B cell (primary cell): ENCODE measurements at regions not wholly inside any gene's neighbourhood (a gene's known extent, or its start where the extent isn't known, plus 50 kb on each side); places are given as distances from the start of the nearest gene placed in this dataset.

Experiments used
- ATAC-seq: fragments of 200-7000 bp; cut with Tn5 transposase; one replicate; pipeline ENCODE4 v1.10.0; 2021; ENCODE audit warnings: low read depth, mild to moderate bottlenecking, moderate number of reproducible peaks, moderate library complexity
- CTCF ChIA-PET: fragments of 350-600 bp; sonication (Branson Sonifier 250); formaldehyde crosslinking; loops from one replicate; lab custom pipeline; 2021; ENCODE audit warnings: antibody characterized with exemption, inconsistent platforms; lab: Charles Lee
- POLR2A ChIA-PET: fragments of 350-600 bp; sonication (Branson Sonifier 250); formaldehyde crosslinking; loops from one replicate; lab custom pipeline; 2021; ENCODE audit warnings: antibody characterized with exemption; lab: Charles Lee
- DNase-seq: peaks from one replicate; pipeline ENCODE4 v3.0.0; 2013
- H2AFZ ChIP-seq: 2 replicates; pipeline ENCODE4 v1.6.1; 2012; ENCODE audit warnings: mild to moderate bottlenecking, low read depth, low read length; ENCODE audit not compliant: insufficient read depth, poor library complexity, severe bottlenecking
- H3K27ac ChIP-seq, 2 donors: 1 replicate in 1 of 2; 2 replicates in 1 of 2; pipeline ENCODE4 v1.5.1; 2012 to 2013; ENCODE audit warnings: low read length in 2 of 2, mild to moderate bottlenecking in 2 of 2, moderate library complexity in 1 of 2
- H3K27me3 ChIP-seq, 4 experiments: fragments of 200-600 bp in 1 of 4; sonication (generic) in 1 of 4; replicated peaks in 1 of 4; 1 replicate in 2 of 4; 2 replicates in 2 of 4; pipeline versions ENCODE4 v1.6.1 to v1.7.0; 2013 to 2016; ENCODE audit warnings: low read length in 3 of 4, mild to moderate bottlenecking in 2 of 4, mixed read lengths in 1 of 4, moderate library complexity in 1 of 4; ENCODE audit not compliant: insufficient read depth in 4 of 4, control insufficient read depth in 3 of 4; ENCODE audit errors: control extremely low read depth in 1 of 4
- H3K36me3 ChIP-seq, 2 experiments: replicated peaks in 1 of 2; 1 replicate in 1 of 2; 2 replicates in 1 of 2; pipeline versions ENCODE4 v1.6.1 to v1.7.1; 2013; ENCODE audit warnings: low read length in 1 of 2; ENCODE audit not compliant: insufficient read depth in 2 of 2, control insufficient read depth in 1 of 2; ENCODE audit errors: control extremely low read depth in 1 of 2, extremely low read depth in 1 of 2
- H3K4me1 ChIP-seq, 2 donors: fragments of 200-600 bp in 1 of 2; sonication (generic) in 1 of 2; 1 replicate in 1 of 2; 2 replicates in 1 of 2; pipeline versions ENCODE4 v1.5.1 to v1.6.1; 2013 to 2017; ENCODE audit warnings: low read length in 2 of 2; ENCODE audit not compliant: control insufficient read depth in 2 of 2, insufficient read depth in 2 of 2
- H3K4me2 ChIP-seq: replicated peaks from 2 replicates; pipeline ENCODE3; 2012; ENCODE audit warnings: mild to moderate bottlenecking, low read depth, low read length; ENCODE audit not compliant: poor library complexity, severe bottlenecking
- H3K4me3 ChIP-seq, 5 experiments: fragments of 200-600 bp in 1 of 5; sonication (generic) in 1 of 5; 1 replicate in 3 of 5; 2 replicates in 2 of 5; pipeline versions ENCODE4 v1.5.1 to v1.7.0; 2011 to 2016; ENCODE audit warnings: low read length in 4 of 5, mild to moderate bottlenecking in 4 of 5, low read depth in 2 of 5, control low read depth in 1 of 5, moderate library complexity in 1 of 5; ENCODE audit not compliant: insufficient read depth in 1 of 5; ENCODE audit errors: control extremely low read depth in 1 of 5, extremely low read depth in 1 of 5
- H3K79me2 ChIP-seq: fragments of 200-600 bp; sonication (generic); one replicate; pipeline ENCODE4 v1.6.0; 2016; ENCODE audit warnings: low read length; ENCODE audit not compliant: control insufficient read depth, insufficient read depth
- H3K9ac ChIP-seq: fragments of 200-600 bp; sonication (generic); 2 replicates; pipeline ENCODE4 v1.6.1; 2017; ENCODE audit warnings: mild to moderate bottlenecking, low read length, moderate library complexity
- H3K9me3 ChIP-seq, 3 donors: one replicate each; pipeline versions ENCODE4 v1.6.1 to v1.7.1; 2013; ENCODE audit warnings: low read length in 2 of 3; ENCODE audit not compliant: control insufficient read depth in 2 of 3, insufficient read depth in 1 of 3; ENCODE audit errors: control extremely low read depth in 1 of 3
- H4K20me1 ChIP-seq: 2 replicates; pipeline ENCODE4 v1.6.0; 2012; ENCODE audit warnings: mild to moderate bottlenecking, low read length; ENCODE audit not compliant: insufficient read depth, control insufficient read depth, poor library complexity, severe bottlenecking
- H3K27ac Mint-ChIP-seq: one replicate; pipeline ENCODE4 v1.8.0; 2021; ENCODE audit warnings: mixed read lengths
- H3K27me3 Mint-ChIP-seq: one replicate; pipeline ENCODE4 v1.8.0; 2021; ENCODE audit warnings: mixed read lengths
- H3K4me1 Mint-ChIP-seq: one replicate; pipeline ENCODE4 v1.8.0; 2021; ENCODE audit warnings: mixed read lengths
- H3K4me3 Mint-ChIP-seq: one replicate; pipeline ENCODE4 v1.8.0; 2021; ENCODE audit warnings: mixed read lengths
- H3K9me3 Mint-ChIP-seq: one replicate; pipeline ENCODE4 v1.8.0; 2022; ENCODE audit warnings: mixed read lengths; ENCODE audit not compliant: insufficient read depth
- EZH2 ChIP-seq: IDR thresholded peaks from 2 replicates; pipeline ENCODE4 v1.6.1; 2012; ENCODE audit warnings: borderline replicate concordance, low read depth, mild to moderate bottlenecking, moderate library complexity, low read length; ENCODE audit not compliant: insufficient read depth, poor library complexity, severe bottlenecking
- WGBS: methylation state at CpG from one replicate; pipeline ENCODE4 v1.1.5; 2013; ENCODE audit warnings: missing lambda C conversion rate; ENCODE audit not compliant: insufficient coverage; 5-methylcytosine and 5-hydroxymethylcytosine counted together
- intact Hi-C: fragments of 100-400 bp; cut with micrococcal nuclease; formaldehyde crosslinking; loops from one replicate; pipeline ENCODE4 v1.10.0; 2022
- TF ChIP-seq, protein P1 (sequence below): fragments of 200-600 bp; IDR thresholded peaks from one replicate; pipeline ENCODE4 v1.8.0; 2022; ENCODE audit warnings: antibody characterized with exemption, mild to moderate bottlenecking

DNA sequence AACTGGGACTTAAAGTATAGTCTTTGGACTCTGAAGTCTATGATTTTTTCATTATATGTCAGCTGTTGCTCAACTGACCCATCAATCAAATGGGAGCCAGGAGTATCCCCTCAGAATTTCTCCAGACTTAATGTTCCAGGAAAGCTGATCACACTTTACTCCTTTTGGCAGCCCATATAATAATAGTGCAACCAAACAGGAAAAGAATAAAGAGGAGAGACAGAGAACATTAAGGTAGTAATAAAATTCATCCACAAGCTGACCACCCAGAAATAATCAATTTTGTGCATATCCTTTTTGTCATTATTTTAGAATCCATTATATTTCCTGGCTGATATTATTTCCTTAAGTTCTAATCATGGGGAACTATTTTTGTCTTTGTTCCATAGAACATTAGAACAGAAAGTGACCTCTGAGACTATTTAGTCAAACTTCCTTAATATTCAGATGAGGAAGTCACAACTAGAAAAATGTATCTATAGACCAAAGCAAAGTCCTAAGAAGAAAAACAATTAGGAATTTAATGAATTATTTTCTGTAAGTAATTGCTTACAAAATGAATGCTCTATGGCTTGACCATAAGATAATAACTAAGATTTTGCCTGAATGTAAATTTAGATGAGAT lies 238.1 kb upstream of the SEL1L start:
- no peak overlapping the region for H3K4me3 ChIP-seq
- peaks cover 2% of the 10 kb centered on the region for H3K9me3 Mint-ChIP-seq
- no peak overlapping the region for H3K4me2 ChIP-seq
- no peak overlapping the region for H3K27ac ChIP-seq
- H3K9me3 ChIP-seq: no peaks in the 10 kb centered on the region
- no peaks in the 10 kb centered on the region for H3K27me3 ChIP-seq
- H3K9ac ChIP-seq: no peak overlapping the region
- no peaks in the 10 kb centered on the region for H3K27me3 Mint-ChIP-seq
- ChIA-PET POLR2A (no interaction called here), CTCF (no interaction called here)
- no peak for ATAC-seq
- H3K4me3 Mint-ChIP-seq: no peak overlapping the region
- no peaks in the 10 kb centered on the region for H3K79me2 ChIP-seq
- H4K20me1 ChIP-seq: no peaks in the 10 kb centered on the region
- no peak for DNase-seq
- H3K27ac Mint-ChIP-seq: no peak overlapping the region
- H3K36me3 ChIP-seq: no peaks in the 10 kb centered on the region
- no peak overlapping the region for H2AFZ ChIP-seq
- no peak for TF ChIP-seq EZH2
- TF ChIP-seq, protein P1, sequence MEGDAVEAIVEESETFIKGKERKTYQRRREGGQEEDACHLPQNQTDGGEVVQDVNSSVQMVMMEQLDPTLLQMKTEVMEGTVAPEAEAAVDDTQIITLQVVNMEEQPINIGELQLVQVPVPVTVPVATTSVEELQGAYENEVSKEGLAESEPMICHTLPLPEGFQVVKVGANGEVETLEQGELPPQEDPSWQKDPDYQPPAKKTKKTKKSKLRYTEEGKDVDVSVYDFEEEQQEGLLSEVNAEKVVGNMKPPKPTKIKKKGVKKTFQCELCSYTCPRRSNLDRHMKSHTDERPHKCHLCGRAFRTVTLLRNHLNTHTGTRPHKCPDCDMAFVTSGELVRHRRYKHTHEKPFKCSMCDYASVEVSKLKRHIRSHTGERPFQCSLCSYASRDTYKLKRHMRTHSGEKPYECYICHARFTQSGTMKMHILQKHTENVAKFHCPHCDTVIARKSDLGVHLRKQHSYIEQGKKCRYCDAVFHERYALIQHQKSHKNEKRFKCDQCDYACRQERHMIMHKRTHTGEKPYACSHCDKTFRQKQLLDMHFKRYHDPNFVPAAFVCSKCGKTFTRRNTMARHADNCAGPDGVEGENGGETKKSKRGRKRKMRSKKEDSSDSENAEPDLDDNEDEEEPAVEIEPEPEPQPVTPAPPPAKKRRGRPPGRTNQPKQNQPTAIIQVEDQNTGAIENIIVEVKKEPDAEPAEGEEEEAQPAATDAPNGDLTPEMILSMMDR: no peak
- intact Hi-C loops: no loop called here
- H3K4me1 Mint-ChIP-seq: no peaks in the 10 kb centered on the region
- H3K4me1 ChIP-seq: no peaks in the 10 kb centered on the region

- H3K9me3 ChIP-seq: no peaks in the 10 kb centered on the region
- H3K36me3 ChIP-seq: no peaks in the 10 kb centered on the region
- CTCF ChIA-PET: no interaction called here
- H2AFZ ChIP-seq: no peak overlapping the region
- H3K4me1 Mint-ChIP-seq: no peaks in the 10 kb centered on the region
- no peaks in the 10 kb centered on the region for H4K20me1 ChIP-seq
- no peaks in the 10 kb centered on the region for H3K27me3 Mint-ChIP-seq
- no peak overlapping the region for H3K4me3 ChIP-seq
- TF ChIP-seq, protein P1: no peak
- TF ChIP-seq EZH2: no peak
- no peak overlapping the region for H3K27ac Mint-ChIP-seq
- H3K79me2 ChIP-seq: no peaks in the 10 kb centered on the region
- POLR2A ChIA-PET: no interaction called here
- intact Hi-C loops: no loop called here
- peaks cover 2% of the 10 kb centered on the region for H3K9me3 Mint-ChIP-seq
- ATAC-seq (no peak), DNase-seq (no peak)
- no peak overlapping the region for H3K4me2 ChIP-seq
- no peaks in the 10 kb centered on the region for H3K27me3 ChIP-seq
- no CpG with 5 or more reads among the region's 1 CpG for WGBS
- no peaks in the 10 kb centered on the region for H3K4me1 ChIP-seq
- no peak overlapping the region for H3K9ac ChIP-seq
- no peak overlapping the region for H3K4me3 Mint-ChIP-seq
- no peak overlapping the region for H3K27ac ChIP-seq
Measured at GRCh38 chr14:81772381-81772780, 238.7 kb upstream of the SEL1L start.
